ENCODE measurements at regions not wholly inside any gene's neighbourhood (a gene's known extent, or its start where the extent isn't known, plus 50 kb on each side); places are given as distances from the start of the nearest gene placed in this dataset.

- POLR2A ChIA-PET = interaction anchor here (0.9 kb wide), 1 partner anchor 18 kb away, joined by 3 read pairs; no protein-coding TSS in a partner anchor
- TF ChIP-seq ZNF263 (CRISPR knock-in tag; IDR thresholded peaks at IDR 0.05; ENCODE audit: borderline replicate concordance) = no peak
- peak; percentile 5 for TF ChIP-seq ZFP36 (IDR thresholded peaks at IDR 0.05; ENCODE audit: low read depth, low read length, partially characterized antibody)
- TF ChIP-seq CBX8 (IDR thresholded peaks at IDR 0.05; ENCODE audit: borderline replicate concordance, extremely low read depth, low read depth, low read length, poor library complexity, severe bottlenecking) = peak; percentile 95
- TF ChIP-seq DACH1 (IDR thresholded peaks at IDR 0.05; ENCODE audit: partially characterized antibody) = peak; percentile 27
- TF ChIP-seq MAFF (IDR thresholded peaks at IDR 0.05; ENCODE audit: low read length) = no peak
- WGBS (ENCODE audit: insufficient coverage, low coverage, missing lambda C conversion rate) = 3% methylated on average over 9 of the region's 9 CpGs
- Histone ChIP-seq H4K20me1 (replicated peaks; ENCODE audit: control insufficient read depth, insufficient read depth, low read length) (no peaks in the 10 kb centered on the region), H3K9me1 (ENCODE audit: control insufficient read depth, insufficient read depth, low read length) (no peaks in the 10 kb centered on the region), H3K27ac (ENCODE audit: extremely low read depth, low read depth, low read length) (no peak overlapping the region), H3K4me2 (ENCODE audit: insufficient read depth, low read length) (no peak overlapping the region), H3K9me3 (replicated peaks; ENCODE audit: control insufficient read depth, insufficient read depth, low read depth, low read length) (no peaks in the 10 kb centered on the region), H3K9ac (ENCODE audit: insufficient read depth in 1 of 2, low read depth in 2 of 2, low read length in 2 of 2) (no peak overlapping the region), H3K4me3 (no peak overlapping the region), H3K27me3 (ENCODE audit: control insufficient read depth in 2 of 2, insufficient read depth in 2 of 2, low read length in 2 of 2) (peaks cover 39 to 42% of the 10 kb centered on the region in 2 experiments), H3K79me2 (ENCODE audit: control insufficient read depth, insufficient read depth, low read length) (no peaks in the 10 kb centered on the region), H2AFZ (ENCODE audit: low read depth, low read length) (no peak overlapping the region), H3K4me1 (replicated peaks in 1 of 2; ENCODE audit: control insufficient read depth in 2 of 2, insufficient read depth in 2 of 2, low read length in 2 of 2) (peaks cover 10 to 20% of the 10 kb centered on the region in 2 experiments; a peak in 3 of 5 replicates), H3K36me3 (ENCODE audit: control insufficient read depth, insufficient read depth, low read length) (no peaks in the 10 kb centered on the region)
- no peak for ATAC-seq
- no peak for DNase-seq (ENCODE audit: extremely low read depth in 1 of 4, low spot score in 3 of 4)
- BruUV-seq (replicated peaks) = no TSS peak
- in situ Hi-C loops (cut with MboI) = no loop called here
- intact Hi-C loops (cut with micrococcal nuclease) = no loop called here
- CTCF ChIA-PET (ENCODE audit: low intra/inter-chr PET ratio) = no interaction called here
- FAIRE-seq = peak; percentile 6
These were observed 80.8 kb downstream of the NR2F2 start for GRCh38 chr15:96411056-96412031.

All from K562 (cell line).